HL-60 (cell line): ENCODE measurements at regions not wholly inside any gene's neighbourhood (a gene's known extent, or its start where the extent isn't known, plus 50 kb on each side); places are given as distances from the start of the nearest gene placed in this dataset.

Source experiments
- DNase-seq, 2 experiments: peaks; one replicate each; pipeline ENCODE4 v3.0.0-alpha.2; 2010 to 2020; ENCODE audit warnings: low read depth in 1 of 2, low spot score in 1 of 2
- H3K27ac ChIP-seq: fragments of 250-450 bp; sonication (Bioruptor Pico); replicated peaks from 2 replicates; pipeline ENCODE4 v1.5.1; 2020; ENCODE audit warnings: mild to moderate bottlenecking, moderate library complexity
- H3K27me3 ChIP-seq: fragments of 250-450 bp; sonication (Bioruptor Pico); 2 replicates; pipeline ENCODE4 v1.5.1; 2021; ENCODE audit warnings: mild to moderate bottlenecking, moderate library complexity; ENCODE audit not compliant: insufficient read depth, poor library complexity, severe bottlenecking
- H3K4me3 ChIP-seq: replicated peaks from 2 replicates; pipeline ENCODE4 v1.5.1; 2011; ENCODE audit warnings: mild to moderate bottlenecking, control low read depth, low read length; ENCODE audit not compliant: insufficient read depth
- GABPA ChIP-seq: IDR thresholded peaks from 2 replicates; pipeline ENCODE4 v1.6.1; 2012; ENCODE audit warnings: low read depth
- POLR2AphosphoS5 ChIP-seq: IDR thresholded peaks from 2 replicates; pipeline ENCODE4 v1.6.1; 2012; ENCODE audit warnings: low read depth
- REST ChIP-seq: IDR thresholded peaks from 2 replicates; pipeline ENCODE4 v1.6.1; 2012; ENCODE audit warnings: low read depth; ENCODE audit not compliant: insufficient replicate concordance
- SPI1 ChIP-seq: IDR thresholded peaks from 2 replicates; pipeline ENCODE4 v1.6.1; 2012; ENCODE audit warnings: low read depth, mild to moderate bottlenecking, borderline replicate concordance
- TF ChIP-seq, protein P1 (sequence below): IDR thresholded peaks from one replicate; pipeline ENCODE4 v1.5.1; 2011; ENCODE audit warnings: low read length, control low read depth, inconsistent platforms; ENCODE audit not compliant: insufficient read depth

DNA sequence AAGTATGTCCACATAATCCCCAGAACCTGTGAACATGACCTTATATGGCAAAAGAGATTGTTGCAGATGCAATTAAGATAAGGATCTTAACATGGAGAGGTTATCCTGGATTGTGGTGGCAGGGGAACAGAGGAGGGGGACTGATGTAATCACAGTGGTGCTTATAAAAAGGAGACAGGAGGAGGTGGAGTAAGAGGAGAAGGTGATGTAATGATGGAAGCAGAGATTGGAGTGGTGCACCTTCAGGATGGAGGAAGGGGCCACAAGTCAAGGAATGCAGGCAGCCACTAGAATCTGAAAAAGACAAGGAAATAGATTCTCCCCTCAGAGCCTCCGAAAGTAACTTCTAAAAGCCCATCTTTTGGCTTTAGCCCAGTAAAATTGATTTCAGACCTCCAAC is 388.4 kb downstream of the BCOR start:
- DNase-seq, result no peak

DNA sequence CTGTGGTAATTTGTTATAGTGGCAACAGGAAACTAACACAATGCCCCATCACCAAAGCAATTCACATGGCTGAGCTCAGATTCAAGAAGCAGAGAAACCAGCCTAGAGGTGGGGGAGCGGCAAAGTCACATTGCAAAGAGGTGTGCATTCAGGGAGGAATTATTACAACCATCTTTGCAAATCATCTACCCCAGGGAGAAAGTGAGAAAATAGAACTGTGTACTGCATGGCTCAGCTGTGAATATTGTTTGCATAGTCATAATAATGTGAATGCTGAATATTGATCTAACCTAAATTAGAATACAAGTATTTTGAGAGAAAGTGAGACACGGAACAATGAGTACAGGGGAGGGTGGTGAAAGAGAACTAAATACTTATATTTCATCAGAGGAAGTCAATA is 387.9 kb downstream of the BCOR start:
- DNase-seq, result no peak
- TF ChIP-seq REST (no peak), POLR2AphosphoS5 (no peak), GABPA (no peak)
- H3K27me3 ChIP-seq, result no peaks in the 10 kb centered on the region
- H3K4me3 ChIP-seq, result no peak overlapping the region
- no peak overlapping the region for H3K27ac ChIP-seq

More for the DNA sequence above, 388.4 kb downstream of the BCOR start:
- Histone ChIP-seq H3K27me3 (no peaks in the 10 kb centered on the region), H3K4me3 (no peak overlapping the region), H3K27ac (no peak overlapping the region)
- no peak for TF ChIP-seq POLR2AphosphoS5
- no peak for TF ChIP-seq GABPA

GRCh38 chrX:39710776-39711175 is 387.0 kb downstream of the BCOR start:
- DNase-seq, result no peak

GRCh38 chrX:39714471-39714870 is 383.3 kb downstream of the BCOR start:
- Histone ChIP-seq H3K27ac (no peak overlapping the region), H3K27me3 (no peaks in the 10 kb centered on the region), H3K4me3 (no peak overlapping the region)
- DNase-seq, result no peak
- no peak for TF ChIP-seq REST

More at GRCh38 chrX:39710776-39711175, 387.0 kb downstream of the BCOR start:
- Histone ChIP-seq H3K27ac (no peak overlapping the region), H3K27me3 (no peaks in the 10 kb centered on the region), H3K4me3 (no peak overlapping the region)
- TF ChIP-seq POLR2AphosphoS5, result no peak
- TF ChIP-seq, protein P1, sequence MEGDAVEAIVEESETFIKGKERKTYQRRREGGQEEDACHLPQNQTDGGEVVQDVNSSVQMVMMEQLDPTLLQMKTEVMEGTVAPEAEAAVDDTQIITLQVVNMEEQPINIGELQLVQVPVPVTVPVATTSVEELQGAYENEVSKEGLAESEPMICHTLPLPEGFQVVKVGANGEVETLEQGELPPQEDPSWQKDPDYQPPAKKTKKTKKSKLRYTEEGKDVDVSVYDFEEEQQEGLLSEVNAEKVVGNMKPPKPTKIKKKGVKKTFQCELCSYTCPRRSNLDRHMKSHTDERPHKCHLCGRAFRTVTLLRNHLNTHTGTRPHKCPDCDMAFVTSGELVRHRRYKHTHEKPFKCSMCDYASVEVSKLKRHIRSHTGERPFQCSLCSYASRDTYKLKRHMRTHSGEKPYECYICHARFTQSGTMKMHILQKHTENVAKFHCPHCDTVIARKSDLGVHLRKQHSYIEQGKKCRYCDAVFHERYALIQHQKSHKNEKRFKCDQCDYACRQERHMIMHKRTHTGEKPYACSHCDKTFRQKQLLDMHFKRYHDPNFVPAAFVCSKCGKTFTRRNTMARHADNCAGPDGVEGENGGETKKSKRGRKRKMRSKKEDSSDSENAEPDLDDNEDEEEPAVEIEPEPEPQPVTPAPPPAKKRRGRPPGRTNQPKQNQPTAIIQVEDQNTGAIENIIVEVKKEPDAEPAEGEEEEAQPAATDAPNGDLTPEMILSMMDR, result no peak
- no peak for TF ChIP-seq REST
- no peak for TF ChIP-seq GABPA
- no peak for TF ChIP-seq SPI1

DNA sequence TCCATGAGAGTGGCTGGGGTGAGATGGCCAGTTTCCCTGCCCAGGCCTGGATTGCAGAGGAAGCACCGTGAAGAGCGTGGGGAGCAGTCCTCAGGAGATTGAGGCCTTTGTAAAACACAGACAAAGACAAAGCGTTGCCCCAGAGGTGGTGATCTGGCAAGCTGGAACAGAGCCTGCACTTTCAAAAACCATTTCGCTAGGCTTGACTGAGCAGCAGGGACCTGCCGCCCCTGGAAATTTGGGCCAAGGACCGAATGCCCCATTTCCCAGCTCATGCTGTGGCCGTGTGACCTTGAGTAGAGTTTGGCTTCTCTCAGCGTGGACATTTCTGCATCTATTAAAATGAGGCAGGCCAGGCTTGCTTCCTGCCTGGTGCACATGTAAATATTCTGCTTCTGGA is 381.4 kb downstream of the BCOR start:
- H3K27me3 ChIP-seq, result no peaks in the 10 kb centered on the region
- DNase-seq, result no peak
- no peak overlapping the region for H3K27ac ChIP-seq
- no peak overlapping the region for H3K4me3 ChIP-seq
- TF ChIP-seq GABPA (no peak), REST (no peak), SPI1 (no peak), POLR2AphosphoS5 (no peak)
- TF ChIP-seq, protein P1, result no peak
